Kidney (tissue), 13 donors: ENCODE measurements at regions not wholly inside any gene's neighbourhood (a gene's known extent, or its start where the extent isn't known, plus 50 kb on each side); places are given as distances from the start of the nearest gene placed in this dataset.

Experiments used
- DNase-seq, 5 donors: peaks; one replicate each; pipeline ENCODE4 v3.0.0-alpha.2; 2013 to 2020
- FAIRE-seq: peaks from 2 replicates; lab custom pipeline; 2012; peaks lifted over from hg19 to GRCh38; lab: Jason Lieb, UNC
- H3K27ac ChIP-seq, 2 donors: one replicate each; pipeline ENCODE4 v1.7.0; 2013; ENCODE audit warnings: low read depth in 2 of 2, low read length in 2 of 2, inconsistent platforms in 1 of 2
- H3K27me3 ChIP-seq: one replicate; pipeline ENCODE4 v1.7.1; 2013; ENCODE audit warnings: low read length, inconsistent platforms; ENCODE audit not compliant: control insufficient read depth, insufficient read depth
- H3K36me3 ChIP-seq, 3 donors: one replicate each; pipeline versions ENCODE4 v1.7.0 to v1.7.1; 2013; ENCODE audit warnings: low read length in 3 of 3, control low read depth in 1 of 3, inconsistent platforms in 1 of 3; ENCODE audit not compliant: insufficient read depth in 3 of 3, control insufficient read depth in 2 of 3
- H3K4me1 ChIP-seq, 3 donors: one replicate each; pipeline versions ENCODE4 v1.7.0 to v1.7.1; 2013; ENCODE audit warnings: low read length in 3 of 3, inconsistent platforms in 1 of 3, low read depth in 1 of 3; ENCODE audit not compliant: control insufficient read depth in 2 of 3, insufficient read depth in 2 of 3
- H3K4me3 ChIP-seq, 3 donors: one replicate each; pipeline versions ENCODE4 v1.7.0 to v1.8.1; 2013; ENCODE audit warnings: low read length in 3 of 3, control low read depth in 1 of 3, inconsistent platforms in 1 of 3
- H3K9ac ChIP-seq, 3 donors: one replicate each; pipeline versions ENCODE4 v1.7.0 to v1.7.1; 2013; ENCODE audit warnings: low read length in 3 of 3, control low read depth in 1 of 3, inconsistent platforms in 1 of 3
- H3K9me3 ChIP-seq, 3 donors: one replicate each; pipeline versions ENCODE4 v1.7.0 to v1.7.1; 2013; ENCODE audit warnings: low read length in 3 of 3, control low read depth in 1 of 3, inconsistent platforms in 1 of 3; ENCODE audit not compliant: control insufficient read depth in 2 of 3, insufficient read depth in 1 of 3
- intact Hi-C: fragments of 100-400 bp; cut with DNase I; formaldehyde crosslinking; loops from one replicate; pipeline ENCODE4 v1.11.1; 2022
- TF ChIP-seq, protein P1 (sequence below): IDR thresholded peaks from 3 replicates; pipeline ENCODE4 v1.5.1; 2012; ENCODE audit warnings: mild to moderate bottlenecking, moderate library complexity, borderline replicate concordance; ENCODE audit not compliant: insufficient read depth; ENCODE audit errors: extremely low read depth
- donor health status: control.
- donor health status: control.
- donor health status: control.
- donor health status: control.
- donor health status: control.
- donor health status: DM: yes; HTN: yes; CAD: no.
- donor health status: Normal renal cell carcinoma (clear cell type).

DNA sequence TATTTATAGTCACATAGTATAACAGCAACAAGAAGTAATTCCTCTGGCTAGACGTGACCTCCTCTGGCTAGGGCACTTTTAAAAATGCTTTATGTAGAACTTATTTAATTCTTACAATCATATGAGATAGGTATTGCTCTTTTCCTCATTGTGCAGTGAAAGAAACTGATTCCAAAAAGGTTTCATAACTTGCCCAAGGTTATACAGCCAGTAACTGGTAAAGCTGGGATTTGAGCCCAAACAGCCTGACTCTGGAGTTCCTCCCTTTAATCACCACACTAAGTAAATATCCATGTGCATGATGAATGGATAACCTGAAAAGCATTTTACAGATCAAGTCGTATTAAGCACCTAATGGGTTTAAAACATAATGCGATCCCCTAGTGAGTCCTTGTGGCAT, 214.6 kb downstream of the PRL start:
- FAIRE-seq (no peak), DNase-seq (peak in 1 of 5 donors; percentile 26)
- H3K27ac ChIP-seq = peak overlapping the region in 1 of 2 donors; percentile 5
- no peaks in the 10 kb centered on the region for H3K36me3 ChIP-seq
- peaks cover 0 to 5% (median 0%) of the 10 kb centered on the region in 3 donors for H3K4me1 ChIP-seq
- no peak overlapping the region for H3K9ac ChIP-seq
- intact Hi-C loops = no loop called here
- H3K4me3 ChIP-seq = no peak overlapping the region
- no peaks in the 10 kb centered on the region for H3K27me3 ChIP-seq
- TF ChIP-seq, protein P1, sequence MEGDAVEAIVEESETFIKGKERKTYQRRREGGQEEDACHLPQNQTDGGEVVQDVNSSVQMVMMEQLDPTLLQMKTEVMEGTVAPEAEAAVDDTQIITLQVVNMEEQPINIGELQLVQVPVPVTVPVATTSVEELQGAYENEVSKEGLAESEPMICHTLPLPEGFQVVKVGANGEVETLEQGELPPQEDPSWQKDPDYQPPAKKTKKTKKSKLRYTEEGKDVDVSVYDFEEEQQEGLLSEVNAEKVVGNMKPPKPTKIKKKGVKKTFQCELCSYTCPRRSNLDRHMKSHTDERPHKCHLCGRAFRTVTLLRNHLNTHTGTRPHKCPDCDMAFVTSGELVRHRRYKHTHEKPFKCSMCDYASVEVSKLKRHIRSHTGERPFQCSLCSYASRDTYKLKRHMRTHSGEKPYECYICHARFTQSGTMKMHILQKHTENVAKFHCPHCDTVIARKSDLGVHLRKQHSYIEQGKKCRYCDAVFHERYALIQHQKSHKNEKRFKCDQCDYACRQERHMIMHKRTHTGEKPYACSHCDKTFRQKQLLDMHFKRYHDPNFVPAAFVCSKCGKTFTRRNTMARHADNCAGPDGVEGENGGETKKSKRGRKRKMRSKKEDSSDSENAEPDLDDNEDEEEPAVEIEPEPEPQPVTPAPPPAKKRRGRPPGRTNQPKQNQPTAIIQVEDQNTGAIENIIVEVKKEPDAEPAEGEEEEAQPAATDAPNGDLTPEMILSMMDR = no peak
- H3K9me3 ChIP-seq = no peaks in the 10 kb centered on the region

DNA sequence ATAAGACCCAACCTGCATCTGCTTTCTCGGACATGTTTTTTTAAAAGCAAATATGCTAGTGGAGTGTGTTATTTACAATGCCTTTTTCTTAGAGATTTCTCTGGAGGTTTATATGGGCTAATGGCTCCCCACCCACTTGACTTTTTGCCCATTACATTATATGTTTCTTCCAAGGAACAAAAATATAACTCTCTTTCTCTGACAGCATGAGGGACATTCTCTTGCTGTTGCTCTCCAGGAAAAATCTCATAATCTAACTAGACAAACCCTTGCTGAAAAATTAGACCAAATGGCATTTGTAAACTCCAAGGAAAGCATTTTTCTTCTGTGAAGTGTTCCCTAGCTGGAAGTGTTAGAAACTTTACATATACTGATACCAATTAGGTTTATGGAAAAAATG, 213.7 kb downstream of the PRL start:
- no peak overlapping the region for H3K4me3 ChIP-seq
- no peaks in the 10 kb centered on the region for H3K36me3 ChIP-seq
- intact Hi-C loops = no loop called here
- H3K27me3 ChIP-seq = no peaks in the 10 kb centered on the region
- FAIRE-seq (no peak), DNase-seq (peak in 2 of 5 donors; percentile 45 to 70)
- TF ChIP-seq, protein P1 = no peak
- H3K9ac ChIP-seq = no peak overlapping the region
- no peak overlapping the region for H3K27ac ChIP-seq
- H3K9me3 ChIP-seq = no peaks in the 10 kb centered on the region
- peaks cover 0 to 5% (median 0%) of the 10 kb centered on the region in 3 donors for H3K4me1 ChIP-seq

DNA sequence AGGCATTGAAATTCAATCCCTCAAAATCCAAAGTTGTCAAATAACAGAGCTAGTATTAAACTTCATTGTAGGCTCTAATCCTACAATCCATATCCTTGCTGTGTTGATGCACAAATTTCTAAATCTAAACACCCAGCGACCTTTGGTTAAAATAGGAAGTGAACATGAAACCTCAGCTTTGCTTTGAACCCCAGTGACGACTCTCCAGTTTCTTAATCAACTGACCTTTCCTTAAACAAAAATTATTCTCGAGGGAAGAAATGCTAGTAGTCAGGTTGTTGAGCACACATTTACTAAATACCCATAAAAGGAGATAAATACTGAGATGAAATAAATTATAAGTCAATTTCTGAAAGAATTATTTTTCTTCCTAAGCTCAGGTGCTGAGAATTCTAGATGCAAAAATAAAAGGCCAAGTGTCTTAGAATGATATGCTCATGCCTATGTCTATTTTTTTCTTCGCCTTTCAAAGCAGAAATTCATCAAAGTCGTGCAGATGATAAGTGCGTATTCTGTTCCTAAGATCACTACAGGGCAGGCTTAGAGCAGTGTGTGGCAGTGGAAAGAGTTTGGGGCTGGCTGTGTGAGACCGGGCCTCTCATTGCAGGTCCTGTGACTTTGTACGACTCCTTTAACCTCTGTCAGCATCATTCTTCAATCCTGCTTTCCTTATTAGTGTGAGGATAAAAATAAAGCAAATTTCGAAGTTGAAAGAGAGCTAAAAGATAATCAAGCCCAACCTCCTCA, 208.7 kb downstream of the PRL start:
- DNase-seq (no peak), FAIRE-seq (no peak)
- intact Hi-C loops = no loop called here

More for the DNA sequence above, 208.7 kb downstream of the PRL start:
- TF ChIP-seq, protein P1 = no peak
- Histone ChIP-seq H3K4me1 (no peaks in the 10 kb centered on the region), H3K4me3 (no peak overlapping the region), H3K9ac (no peak overlapping the region), H3K27ac (no peak overlapping the region), H3K27me3 (no peaks in the 10 kb centered on the region), H3K36me3 (no peaks in the 10 kb centered on the region), H3K9me3 (no peaks in the 10 kb centered on the region)
